Fibroblast of the aortic adventitia (primary cell): ENCODE measurements at regions not wholly inside any gene's neighbourhood (a gene's known extent, or its start where the extent isn't known, plus 50 kb on each side); places are given as distances from the start of the nearest gene placed in this dataset.
A peak's percentile ranks its signal among the peaks of the same experiment; 100 is the strongest.

Source experiments
- DNase-seq: peaks from one replicate; pipeline ENCODE4 v3.0.0-alpha.2; 2010; ENCODE audit warnings: low read depth
- H3K4me3 ChIP-seq: 2 replicates; pipeline ENCODE4 v1.5.1; 2011; ENCODE audit warnings: low read depth, mild to moderate bottlenecking, control low read depth, low read length, moderate library complexity
- CTCF ChIP-seq: IDR thresholded peaks from 2 replicates; pipeline ENCODE4 v1.5.1; 2011; ENCODE audit warnings: mild to moderate bottlenecking, low read length, control low read depth, inconsistent platforms; ENCODE audit not compliant: insufficient read depth

GRCh38 chr16:27721531-27722181 is 171.7 kb downstream of the KATNIP start:
- peak; percentile 100 for DNase-seq
- no peak overlapping the region for H3K4me3 ChIP-seq
- no peak for TF ChIP-seq CTCF

DNA sequence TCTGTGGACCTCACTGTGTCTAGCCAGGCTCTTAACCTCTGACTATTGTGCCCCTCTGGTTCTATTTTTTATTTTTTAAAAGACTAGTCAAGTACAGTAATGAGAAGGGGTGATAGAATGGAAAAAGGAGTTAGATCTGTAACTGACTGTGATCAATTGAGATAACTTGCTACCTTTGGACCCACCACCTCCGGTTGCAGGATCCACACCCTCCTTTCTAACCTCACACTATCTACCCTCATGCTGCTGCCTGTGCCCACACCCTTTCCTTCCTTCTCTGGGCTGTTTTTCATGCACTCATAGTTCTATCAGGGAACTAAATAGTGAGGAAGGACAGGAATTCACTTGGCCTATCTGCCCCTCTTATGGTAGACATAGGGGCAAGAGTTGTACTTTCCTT is 172.3 kb downstream of the KATNIP start:
- DNase-seq: no peak
- TF ChIP-seq CTCF: no peak
- no peak overlapping the region for H3K4me3 ChIP-seq

GRCh38 chr16:27722892-27723450 is 173.0 kb downstream of the KATNIP start:
- no peak for DNase-seq
- TF ChIP-seq CTCF: no peak
- no peak overlapping the region for H3K4me3 ChIP-seq

DNA sequence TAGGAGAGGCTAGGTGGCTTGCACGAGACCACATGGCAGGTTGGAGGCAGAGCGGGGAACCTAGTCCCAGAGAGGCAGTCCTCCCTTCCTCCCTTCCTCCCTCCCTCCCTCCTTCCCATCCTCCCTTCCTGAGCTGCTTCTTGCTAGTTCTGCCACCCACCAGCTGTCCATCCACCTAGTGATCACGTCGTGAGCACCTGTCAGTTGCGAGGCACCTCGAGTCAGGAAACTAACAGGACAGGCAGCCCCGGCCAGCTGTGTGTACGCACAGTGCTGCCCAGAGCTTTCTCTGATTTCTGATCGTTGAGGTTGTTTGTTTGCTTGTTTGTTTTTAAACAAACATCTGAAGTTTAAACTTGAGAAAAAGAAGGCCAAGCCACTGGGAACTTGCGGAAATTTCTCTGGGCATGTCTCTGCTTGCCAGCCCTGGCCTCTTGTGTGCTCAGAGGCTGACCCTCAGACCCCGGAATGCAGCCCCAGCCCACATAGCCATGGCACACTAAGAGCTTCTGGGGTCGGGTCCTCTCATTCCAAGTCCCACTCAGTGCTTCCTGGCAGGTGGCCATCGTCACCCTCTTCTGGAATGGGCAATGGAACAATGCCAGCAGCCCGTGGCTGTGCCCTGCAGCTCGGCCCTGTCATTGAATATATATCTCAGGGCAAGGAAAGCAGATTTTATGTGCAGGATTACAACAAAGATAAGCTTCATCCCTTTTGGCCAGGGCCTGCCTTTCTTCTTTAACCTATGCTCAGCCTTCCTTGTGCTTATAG is 174.0 kb downstream of the KATNIP start:
- no peak for TF ChIP-seq CTCF
- no peak for DNase-seq
- no peak overlapping the region for H3K4me3 ChIP-seq

- no peak for TF ChIP-seq CTCF
- no peak overlapping the region for H3K4me3 ChIP-seq
- peak; percentile 54 for DNase-seq
These were observed 174.7 kb downstream of the KATNIP start for GRCh38 chr16:27724482-27725235.

DNA sequence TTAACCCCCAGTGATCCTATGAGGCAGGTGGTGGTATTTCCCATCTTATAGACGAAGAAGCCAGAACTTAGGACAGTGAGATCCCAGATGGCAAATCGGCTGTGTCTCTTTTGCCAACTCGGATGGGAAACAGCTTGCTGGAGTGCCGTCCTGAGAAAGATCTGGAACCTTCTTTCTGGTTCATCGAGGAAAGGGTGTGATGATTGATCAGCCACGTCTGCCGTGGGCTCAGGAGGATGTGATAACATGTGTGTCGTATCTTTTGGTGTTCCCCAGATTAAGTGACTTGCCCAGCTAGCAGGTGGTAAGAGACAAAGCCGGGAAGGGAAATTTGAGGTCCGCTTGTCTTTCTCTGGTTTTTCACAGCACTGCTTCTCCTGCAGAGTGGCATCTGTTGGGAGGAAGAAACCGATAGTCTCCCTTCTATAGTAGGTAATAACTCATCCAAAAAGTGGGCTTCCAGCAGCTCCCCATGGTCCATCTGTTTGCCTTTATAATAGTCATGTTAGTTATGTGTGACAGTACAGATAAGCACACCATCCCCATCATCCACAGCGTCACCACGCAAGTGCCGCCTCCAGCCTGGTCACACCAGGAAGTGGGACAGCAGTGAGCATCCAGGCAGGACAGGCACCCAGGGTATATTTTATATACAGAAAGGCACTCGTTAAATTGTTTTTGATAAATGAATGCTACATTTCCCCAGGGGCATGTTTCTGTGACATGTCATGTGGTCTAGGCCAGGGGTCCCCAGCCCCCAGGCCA is 175.5 kb downstream of the KATNIP start:
- H3K4me3 ChIP-seq: no peak overlapping the region
- no peak for TF ChIP-seq CTCF
- DNase-seq: no peak
